Peyer's patch (tissue), 4 donors: ENCODE measurements at regions not wholly inside any gene's neighbourhood (a gene's known extent, or its start where the extent isn't known, plus 50 kb on each side); places are given as distances from the start of the nearest gene placed in this dataset.

Source experiments
- CTCF ChIP-seq, 6 experiments: fragments of 450-650 bp in 4 of 6; fragments of 200-600 bp in 2 of 6; sonication (generic) in 1 of 6; IDR thresholded peaks; one replicate each; pipeline ENCODE4 v1.5.1; 2017 to 2019; ENCODE audit warnings: antibody characterized with exemption in 6 of 6, mild to moderate bottlenecking in 3 of 6, moderate library complexity in 1 of 6
- POLR2A ChIP-seq, 2 donors: fragments of 450-650 bp; IDR thresholded peaks; one replicate each; pipeline ENCODE4 v1.5.1; 2017; ENCODE audit warnings: antibody characterized with exemption in 2 of 2, mild to moderate bottlenecking in 2 of 2, moderate library complexity in 2 of 2

GRCh38 chr1:56430141-56430839 is 149.1 kb downstream of the PLPP3 start:
- no peak for TF ChIP-seq CTCF (IDR thresholded peaks at IDR 0.05)
- TF ChIP-seq POLR2A (IDR thresholded peaks at IDR 0.05) = no peak
